ENCODE measurements at regions not wholly inside any gene's neighbourhood (a gene's known extent, or its start where the extent isn't known, plus 50 kb on each side); places are given as distances from the start of the nearest gene placed in this dataset.
"Not testable (repeated sequence)": the region's sequence is repeated elsewhere in the genome, so short reads cannot be mapped to it uniquely, and the experiment has no call there.

- not testable (repeated sequence) for DNase-seq
Measured at GRCh38 chr1:121006826-121007225, 117.3 kb downstream of the PPIAL4A start.

DNA sequence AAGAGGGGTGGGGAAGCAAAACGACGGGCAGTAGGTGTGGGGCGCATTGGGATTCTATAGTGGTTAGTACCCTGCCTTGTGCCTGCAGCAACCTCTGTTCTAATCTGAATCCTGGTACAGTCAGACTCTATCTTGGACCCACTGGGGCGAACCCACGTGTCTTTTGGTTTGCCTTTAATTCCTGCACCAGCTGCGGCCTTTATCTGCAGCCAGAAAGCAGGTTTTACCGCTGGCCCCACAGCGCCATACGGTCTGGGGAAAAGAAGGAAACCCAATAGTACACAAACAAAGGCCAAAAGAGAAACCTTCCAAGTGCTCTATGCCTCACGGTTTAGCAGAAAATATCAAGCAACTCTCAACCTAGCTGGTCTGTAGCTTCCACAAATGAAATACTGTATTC lies 118.2 kb downstream of the PPIAL4A start:
- DNase-seq, result not testable (repeated sequence)

GRCh38 chr1:121008512-121009215 lies 119.1 kb downstream of the PPIAL4A start:
- peak in 2 of 6 experiments; percentile 26 to 60 for DNase-seq

- DNase-seq, result peak in 4 of 6 experiments; percentile 21 to 61 (median 31)
Measured at GRCh38 chr1:121009216-121010057, 119.9 kb downstream of the PPIAL4A start.

DNA sequence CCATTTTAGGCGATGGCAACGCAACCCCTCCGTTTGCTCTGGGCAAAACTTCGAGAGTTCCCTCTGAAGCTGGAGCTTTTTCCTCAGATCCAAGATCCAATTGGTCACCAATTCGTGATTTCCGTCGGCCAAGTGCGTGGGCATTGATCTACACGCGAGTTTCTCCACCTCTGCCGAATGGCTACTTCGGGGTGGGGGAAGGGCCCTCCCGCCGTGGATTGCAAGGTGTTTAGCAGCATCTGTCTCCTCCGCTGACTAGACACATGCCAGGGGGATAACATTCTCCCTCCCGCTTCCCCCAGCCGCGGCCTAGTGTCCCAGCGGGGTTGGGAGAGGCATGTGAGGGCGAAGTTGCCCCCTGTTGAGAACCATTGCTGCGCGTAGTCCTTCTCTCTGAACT lies 120.6 kb downstream of the PPIAL4A start:
- not testable (repeated sequence) for DNase-seq

- DNase-seq, result not testable (repeated sequence)
Measured at GRCh38 chr1:121013181-121013580, 123.6 kb downstream of the PPIAL4A start.

GRCh38 chr1:121016182-121017028 lies 126.8 kb downstream of the PPIAL4A start:
- DNase-seq, result peak in 1 of 6 experiments; percentile 24

- not testable (repeated sequence) for DNase-seq
Measured at GRCh38 chr1:121019715-121020349, 130.3 kb downstream of the PPIAL4A start.

DNA sequence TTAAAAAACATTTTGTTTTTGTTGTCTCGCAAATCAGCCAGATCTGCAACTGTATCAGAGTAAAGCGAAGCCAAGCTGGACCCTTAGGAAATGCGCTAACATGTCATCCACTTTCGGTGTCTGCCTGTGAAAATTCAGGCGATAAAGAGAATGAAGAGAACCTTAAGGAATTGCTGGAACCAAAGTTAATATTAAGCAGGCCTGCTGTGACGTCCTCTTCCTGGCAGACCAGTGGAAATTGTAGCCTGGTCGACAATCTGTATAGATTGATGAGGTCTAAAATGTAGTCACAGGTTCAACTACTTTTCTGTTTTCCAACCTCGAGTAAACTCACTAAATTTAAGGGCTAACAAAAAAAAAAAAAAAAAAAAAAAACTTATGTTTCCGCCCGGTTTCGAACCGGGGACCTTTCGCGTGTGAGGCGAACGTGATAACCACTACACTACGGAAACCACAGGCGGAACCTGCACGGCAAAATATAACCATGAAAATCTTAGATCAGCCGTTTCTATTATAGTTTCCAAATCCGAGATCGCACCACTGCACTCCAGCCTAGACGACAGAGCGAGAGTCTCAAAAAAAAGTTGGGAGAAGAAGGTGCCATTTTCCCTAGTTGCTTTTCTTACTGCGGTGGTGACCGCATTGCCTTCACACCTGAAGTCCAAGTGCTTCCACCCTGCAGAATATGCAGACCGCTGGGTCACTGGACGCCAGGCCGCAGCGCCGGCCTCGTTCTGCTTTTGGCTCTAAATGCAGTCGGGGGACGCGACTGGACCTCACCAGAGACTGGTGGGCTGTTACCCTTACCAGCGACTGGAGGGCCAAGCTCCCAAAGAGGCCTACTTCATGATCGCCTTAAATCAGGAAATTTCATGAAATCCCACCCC lies 131.0 kb downstream of the PPIAL4A start:
- DNase-seq, result peak in 5 of 6 experiments; percentile 22 to 69 (median 29)

DNA sequence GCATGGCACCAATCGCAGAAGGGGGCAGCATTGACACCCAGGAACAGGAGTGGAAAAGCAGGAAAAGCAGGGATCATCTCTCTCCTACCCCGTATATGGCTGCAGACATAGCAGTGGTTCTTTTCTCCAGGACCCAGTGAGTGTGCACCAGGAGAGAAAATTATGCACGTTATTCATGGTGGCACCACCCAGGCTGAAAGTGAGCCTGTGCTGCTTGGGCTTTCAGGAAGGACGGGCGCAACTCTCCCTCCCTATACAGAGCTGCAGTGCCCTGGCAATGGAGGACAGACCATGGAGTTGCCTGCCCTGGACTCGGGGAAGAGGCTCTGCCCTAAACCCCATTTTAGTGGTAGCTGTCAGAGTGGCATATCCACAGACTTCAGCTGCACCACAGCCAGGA lies 132.1 kb downstream of the PPIAL4A start:
- DNase-seq, result not testable (repeated sequence)

GRCh38 chr1:121032878-121033494 lies 143.4 kb downstream of the PPIAL4A start:
- not testable (repeated sequence) for DNase-seq

GRCh38 chr1:121036792-121037191 lies 147.2 kb downstream of the PPIAL4A start:
- DNase-seq, result not testable (repeated sequence)

DNA sequence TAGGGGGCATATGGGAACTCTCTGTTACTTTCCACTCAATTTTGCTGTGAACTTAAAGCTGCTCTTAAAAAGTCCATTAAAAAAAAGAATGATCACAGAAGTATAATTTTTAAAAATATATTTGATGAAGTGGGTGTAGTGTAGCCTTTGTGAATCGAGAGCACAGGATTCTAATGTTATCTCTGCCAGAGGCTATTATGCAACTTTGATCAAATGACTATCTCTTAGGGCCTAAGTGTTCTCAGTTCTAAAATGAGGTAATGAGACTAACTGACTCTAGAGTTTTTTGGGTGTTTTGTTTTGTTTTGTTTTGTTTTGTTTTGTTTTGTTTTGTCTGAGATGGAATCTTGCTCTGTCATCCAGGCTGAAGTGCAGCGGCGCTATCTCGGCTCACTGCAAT lies 143.2 kb downstream of the FAM72B start:
- DNase-seq, result not testable (repeated sequence)

- DNase-seq, result not testable (repeated sequence)
Measured at GRCh38 chr1:121041497-121041896, 142.6 kb downstream of the FAM72B start.

- not testable (repeated sequence) for DNase-seq
Measured at GRCh38 chr1:121042882-121043281, 141.3 kb downstream of the FAM72B start.

DNA sequence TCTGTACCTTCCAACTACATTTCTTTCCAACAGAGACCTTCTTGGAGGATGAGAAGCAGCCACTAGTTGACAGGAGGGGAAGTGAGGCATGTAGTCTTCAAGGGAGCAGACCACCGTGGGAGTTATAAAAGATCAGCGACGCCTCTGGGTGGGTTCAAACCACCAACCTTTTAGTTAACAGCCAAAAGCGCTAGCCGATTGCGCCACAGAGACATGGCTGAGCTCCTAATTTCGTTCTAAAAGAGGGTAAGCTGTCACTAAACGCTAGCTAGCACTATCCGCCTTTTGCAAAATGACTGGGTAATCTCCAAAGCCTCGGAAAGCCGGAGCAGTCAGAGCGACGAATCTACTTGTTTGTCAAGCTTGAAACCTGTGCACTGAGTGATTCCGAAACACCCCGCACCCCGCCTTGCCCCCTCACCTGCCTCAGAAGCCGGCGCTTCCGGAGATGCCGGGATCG lies 135.8 kb downstream of the FAM72B start:
- DNase-seq, result peak in 1 of 6 experiments; percentile 14

GRCh38 chr1:121048769-121049443 lies 135.2 kb downstream of the FAM72B start:
- DNase-seq, result not testable (repeated sequence)

- DNase-seq, result not testable (repeated sequence)
Measured at GRCh38 chr1:121050097-121050496, 134.0 kb downstream of the FAM72B start.

DNA sequence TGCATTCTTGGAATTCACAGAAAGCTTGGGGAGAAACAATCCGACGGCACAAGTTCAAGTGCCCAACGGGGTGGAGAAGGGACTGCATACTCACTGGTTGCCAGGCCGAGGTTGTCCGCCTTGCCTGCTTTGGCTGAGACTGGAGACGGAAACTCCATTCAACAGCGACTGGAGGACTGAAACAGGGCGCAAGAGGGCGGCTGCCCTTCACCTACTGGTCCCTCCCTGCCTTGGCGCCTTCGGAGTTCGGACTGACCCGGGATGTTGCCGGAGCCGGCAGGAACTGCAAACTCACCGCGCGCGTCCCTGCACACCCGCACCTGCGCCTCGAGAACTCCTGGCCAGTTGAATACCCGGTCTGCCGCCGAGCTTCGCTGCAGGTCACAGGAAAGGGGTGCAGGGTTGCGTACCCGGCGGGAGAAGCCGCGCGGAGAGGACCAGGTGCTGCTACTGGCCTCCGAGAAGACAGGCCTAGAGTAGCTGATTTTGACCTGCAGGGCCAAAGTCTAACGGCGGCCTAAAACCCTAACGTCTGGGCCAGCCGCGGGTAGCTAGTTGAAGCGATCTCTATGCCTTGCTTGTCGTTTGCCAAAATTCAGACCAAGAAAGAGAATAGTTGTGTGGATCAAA lies 132.9 kb downstream of the FAM72B start:
- DNase-seq, result not testable (repeated sequence)

Measured in stimulated activated naive CD4-positive, alpha-beta T cell (primary cell).